CD8-positive, alpha-beta memory T cell (primary cell): ENCODE measurements at regions not wholly inside any gene's neighbourhood (a gene's known extent, or its start where the extent isn't known, plus 50 kb on each side); places are given as distances from the start of the nearest gene placed in this dataset.

Source experiments
- CTCF ChIA-PET: fragments of 350-600 bp; sonication (Branson Sonifier 250); formaldehyde crosslinking; loops from one replicate; lab custom pipeline; 2021; ENCODE audit warnings: antibody characterized with exemption; lab: Charles Lee
- POLR2A ChIA-PET: fragments of 350-600 bp; sonication (Branson Sonifier 250); formaldehyde crosslinking; loops from one replicate; lab custom pipeline; 2021; ENCODE audit warnings: antibody characterized with exemption; lab: Charles Lee
- DNase-seq, 5 donors: peaks; one replicate each; pipeline versions ENCODE4 v3.0.0 to v3.0.0-alpha.2; 2020 to 2022; ENCODE audit warnings: mixed read lengths in 1 of 5
- H3K27ac ChIP-seq: one replicate; pipeline ENCODE4 v1.7.0; 2013; ENCODE audit warnings: low read depth, mild to moderate bottlenecking, low read length, moderate library complexity
- H3K27me3 ChIP-seq: 2 replicates; pipeline ENCODE4 v1.7.0; 2013; ENCODE audit warnings: low read length, mild to moderate bottlenecking; ENCODE audit not compliant: insufficient read depth, poor library complexity, severe bottlenecking
- H3K36me3 ChIP-seq: 2 replicates; pipeline ENCODE4 v1.7.0; 2013; ENCODE audit warnings: mild to moderate bottlenecking, low read length, moderate library complexity; ENCODE audit not compliant: insufficient read depth
- H3K4me1 ChIP-seq: 2 replicates; pipeline ENCODE4 v1.7.0; 2013; ENCODE audit warnings: mild to moderate bottlenecking, low read length, moderate library complexity; ENCODE audit not compliant: insufficient read depth
- H3K4me3 ChIP-seq: 2 replicates; pipeline ENCODE4 v1.7.0; 2013; ENCODE audit warnings: mild to moderate bottlenecking, low read length
- H3K9me3 ChIP-seq: 2 replicates; pipeline ENCODE4 v1.7.0; 2013; ENCODE audit warnings: mild to moderate bottlenecking, low read length
- H3K27ac Mint-ChIP-seq, 8 donors: one replicate each; pipeline ENCODE4 v1.8.0; 2020 to 2021; ENCODE audit warnings: mixed read lengths in 8 of 8, mild to moderate bottlenecking in 6 of 8, inconsistent platforms in 3 of 8, moderate library complexity in 3 of 8
- H3K27me3 Mint-ChIP-seq, 2 donors: one replicate each; pipeline ENCODE4 v1.8.0; 2020 to 2021; ENCODE audit warnings: mixed read lengths in 2 of 2, mild to moderate bottlenecking in 1 of 2, moderate library complexity in 1 of 2
- H3K36me3 Mint-ChIP-seq, 3 donors: one replicate each; pipeline ENCODE4 v1.8.0; 2020 to 2021; ENCODE audit warnings: mixed read lengths in 3 of 3, inconsistent platforms in 1 of 3, mild to moderate bottlenecking in 1 of 3
- H3K4me1 Mint-ChIP-seq, 3 donors: one replicate each; pipeline ENCODE4 v1.8.0; 2020 to 2021; ENCODE audit warnings: mixed read lengths in 3 of 3, inconsistent platforms in 1 of 3, mild to moderate bottlenecking in 1 of 3
- H3K4me3 Mint-ChIP-seq, 7 donors: one replicate each; pipeline ENCODE4 v1.8.0; 2020 to 2021; ENCODE audit warnings: mixed read lengths in 7 of 7, mild to moderate bottlenecking in 6 of 7, moderate library complexity in 4 of 7, inconsistent platforms in 2 of 7
- H3K9me3 Mint-ChIP-seq, 5 donors: one replicate each; pipeline ENCODE4 v1.8.0; 2020 to 2022; ENCODE audit warnings: mixed read lengths in 5 of 5, mild to moderate bottlenecking in 3 of 5, moderate library complexity in 2 of 5, inconsistent platforms in 1 of 5

- no peak for DNase-seq
- CTCF ChIA-PET = interaction anchor here (1.5 to 1.9 kb wide), 2 partner anchors 8 to 385 kb away, joined by 5 read pairs; no protein-coding TSS in a partner anchor
- peaks cover 22 to 44% of the 10 kb centered on the region in 2 donors for H3K27me3 Mint-ChIP-seq
- no peaks in the 10 kb centered on the region for H3K9me3 Mint-ChIP-seq
- Histone ChIP-seq H3K27me3 (no peaks in the 10 kb centered on the region), H3K36me3 (no peaks in the 10 kb centered on the region), H3K4me1 (no peaks in the 10 kb centered on the region), H3K27ac (no peak overlapping the region), H3K9me3 (no peaks in the 10 kb centered on the region), H3K4me3 (no peak overlapping the region)
- peaks cover 4 to 7% (median 6%) of the 10 kb centered on the region in 3 donors for H3K4me1 Mint-ChIP-seq
- H3K27ac Mint-ChIP-seq = no peak overlapping the region
- POLR2A ChIA-PET = no interaction called here
- H3K36me3 Mint-ChIP-seq = no peaks in the 10 kb centered on the region
- no peak overlapping the region for H3K4me3 Mint-ChIP-seq
Measured at GRCh38 chr13:27370305-27370872, 54.0 kb upstream of the GTF3A start.

DNA sequence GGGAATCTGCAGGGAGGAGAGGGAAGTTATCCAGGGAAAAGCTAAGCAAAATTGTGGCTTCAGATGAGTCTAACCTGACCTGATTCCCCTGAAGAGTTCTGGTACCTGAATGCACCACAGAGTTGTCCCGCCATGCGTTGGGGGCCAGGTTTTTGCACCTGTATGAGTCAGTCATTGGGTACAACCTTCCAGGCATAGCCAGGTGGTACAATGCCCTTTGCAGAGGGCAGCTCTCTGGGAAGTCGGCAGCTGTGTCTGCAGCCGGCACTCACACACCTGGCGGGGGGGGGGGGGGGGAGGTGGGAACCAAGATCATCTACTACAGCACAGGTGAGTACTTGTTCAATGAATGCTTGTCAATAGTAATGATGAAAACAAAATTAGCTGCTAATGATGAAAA is 52.5 kb upstream of the GTF3A start:
- no peaks in the 10 kb centered on the region for H3K27me3 ChIP-seq
- H3K4me3 ChIP-seq = no peak overlapping the region
- no peak for DNase-seq
- H3K4me1 Mint-ChIP-seq = peaks cover 4 to 7% (median 6%) of the 10 kb centered on the region in 3 donors
- no peak overlapping the region for H3K27ac ChIP-seq
- POLR2A ChIA-PET = no interaction called here
- no peaks in the 10 kb centered on the region for H3K9me3 ChIP-seq
- H3K36me3 Mint-ChIP-seq = no peaks in the 10 kb centered on the region
- no peak overlapping the region for H3K4me3 Mint-ChIP-seq
- no peak overlapping the region for H3K27ac Mint-ChIP-seq
- CTCF ChIA-PET = interaction anchor here (1.4 to 6.4 kb wide), 5 partner anchors 9 to 626 kb away, joined by 3 to 74 read pairs (median 8); no protein-coding TSS in a partner anchor
- H3K27me3 Mint-ChIP-seq = peaks cover 21 to 45% of the 10 kb centered on the region in 2 donors
- no peaks in the 10 kb centered on the region for H3K4me1 ChIP-seq
- no peaks in the 10 kb centered on the region for H3K36me3 ChIP-seq
- H3K9me3 Mint-ChIP-seq = no peaks in the 10 kb centered on the region

DNA sequence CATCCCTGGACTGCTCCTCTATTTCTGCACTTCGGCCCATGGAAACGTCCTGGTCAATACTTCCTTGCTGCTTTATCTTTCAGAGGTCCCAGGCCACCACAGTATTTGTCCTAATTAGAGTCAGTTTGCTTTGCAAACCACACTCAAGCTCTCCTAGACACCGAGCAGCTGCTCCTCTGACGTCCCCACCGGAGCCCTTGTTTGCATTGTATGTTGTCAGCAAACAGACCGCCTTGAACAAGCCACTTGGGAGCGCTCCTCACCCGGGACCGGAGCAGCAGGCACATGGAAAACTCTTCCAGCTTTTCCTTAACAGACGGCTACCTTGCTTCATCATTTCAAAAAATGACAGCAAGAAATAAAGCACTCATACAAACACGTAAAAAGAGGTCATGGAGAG is 51.5 kb upstream of the GTF3A start:
- DNase-seq = no peak
- H3K27me3 Mint-ChIP-seq = peaks cover 16 to 42% of the 10 kb centered on the region in 2 donors
- Histone ChIP-seq H3K9me3 (no peaks in the 10 kb centered on the region), H3K4me1 (no peaks in the 10 kb centered on the region), H3K27me3 (no peaks in the 10 kb centered on the region), H3K4me3 (no peak overlapping the region), H3K36me3 (no peaks in the 10 kb centered on the region), H3K27ac (no peak overlapping the region)
- peaks cover 4 to 7% (median 6%) of the 10 kb centered on the region in 3 donors for H3K4me1 Mint-ChIP-seq
- CTCF ChIA-PET = interaction anchor here (1.1 to 6.4 kb wide), 8 partner anchors 10 to 625 kb away, joined by 3 to 74 read pairs (median 6); no protein-coding TSS in a partner anchor
- no peaks in the 10 kb centered on the region for H3K9me3 Mint-ChIP-seq
- no peaks in the 10 kb centered on the region for H3K36me3 Mint-ChIP-seq
- H3K4me3 Mint-ChIP-seq = no peak overlapping the region
- H3K27ac Mint-ChIP-seq = no peak overlapping the region
- POLR2A ChIA-PET = no interaction called here

- DNase-seq = no peak
- H3K9me3 ChIP-seq = no peaks in the 10 kb centered on the region
- CTCF ChIA-PET = interaction anchor here (0.6 to 6.4 kb wide), 7 partner anchors 12 to 456 kb away, joined by 3 to 74 read pairs (median 8); no protein-coding TSS in a partner anchor
- Mint-ChIP-seq H3K4me3 (no peak overlapping the region), H3K27me3 (peaks cover 15 to 44% of the 10 kb centered on the region in 2 donors), H3K36me3 (no peaks in the 10 kb centered on the region), H3K4me1 (peaks cover 4 to 7% (median 6%) of the 10 kb centered on the region in 3 donors), H3K27ac (no peak overlapping the region), H3K9me3 (no peaks in the 10 kb centered on the region)
- no peaks in the 10 kb centered on the region for H3K36me3 ChIP-seq
- POLR2A ChIA-PET = no interaction called here
- H3K27me3 ChIP-seq = no peaks in the 10 kb centered on the region
- no peak overlapping the region for H3K4me3 ChIP-seq
- no peak overlapping the region for H3K27ac ChIP-seq
- H3K4me1 ChIP-seq = no peaks in the 10 kb centered on the region
Measured at GRCh38 chr13:27374126-27374613, 50.2 kb upstream of the GTF3A start.
